ENCODE measurements at regions not wholly inside any gene's neighbourhood (a gene's known extent, or its start where the extent isn't known, plus 50 kb on each side); places are given as distances from the start of the nearest gene placed in this dataset.

- H3K27ac ChIP-seq (ENCODE audit: insufficient read depth, low read length, poor library complexity, severe bottlenecking): no peak overlapping the region
- Mint-ChIP-seq H3K27me3 (no peaks in the 10 kb centered on the region), H3K4me1 (no peaks in the 10 kb centered on the region), H3K4me3 (no peak overlapping the region), H3K9me3 (peaks cover 0 to 9% (median 3%) of the 10 kb centered on the region in 7 donors), H3K27ac (no peak overlapping the region), H3K36me3 (no peaks in the 10 kb centered on the region)
- H3K4me1 ChIP-seq (ENCODE audit: control insufficient read depth, insufficient read depth, low read length, poor library complexity, severe bottlenecking): no peaks in the 10 kb centered on the region
- no peaks in the 10 kb centered on the region for H3K9me3 ChIP-seq (ENCODE audit: control insufficient read depth in 2 of 2, low read length in 2 of 2)
- DNase-seq (no peak), ATAC-seq (ENCODE audit: low read depth in 2 of 2) (no peak)
- no peaks in the 10 kb centered on the region for H3K36me3 ChIP-seq (ENCODE audit: control insufficient read depth, insufficient read depth, low read length)
- no peaks in the 10 kb centered on the region for H3K27me3 ChIP-seq (ENCODE audit: control insufficient read depth, insufficient read depth, low read length)
- H3K4me3 ChIP-seq (ENCODE audit: low read depth, low read length): no peak overlapping the region
These were observed 643.5 kb upstream of the SOX9 start for GRCh38 chr17:71477356-71477755.

GRCh38 chr17:71480099-71480498 lies 640.7 kb upstream of the SOX9 start:
- Mint-ChIP-seq H3K27me3 (no peaks in the 10 kb centered on the region), H3K4me1 (no peaks in the 10 kb centered on the region), H3K9me3 (peaks cover 0 to 14% (median 2%) of the 10 kb centered on the region in 7 donors), H3K4me3 (no peak overlapping the region), H3K27ac (no peak overlapping the region), H3K36me3 (no peaks in the 10 kb centered on the region)
- no peak overlapping the region for H3K4me3 ChIP-seq (ENCODE audit: low read depth, low read length)
- no peaks in the 10 kb centered on the region for H3K36me3 ChIP-seq (ENCODE audit: control insufficient read depth, insufficient read depth, low read length)
- H3K27me3 ChIP-seq (ENCODE audit: control insufficient read depth, insufficient read depth, low read length): no peaks in the 10 kb centered on the region
- H3K9me3 ChIP-seq (ENCODE audit: control insufficient read depth in 2 of 2, low read length in 2 of 2): no peaks in the 10 kb centered on the region
- DNase-seq (no peak), ATAC-seq (ENCODE audit: low read depth in 2 of 2) (no peak)
- H3K4me1 ChIP-seq (ENCODE audit: control insufficient read depth, insufficient read depth, low read length, poor library complexity, severe bottlenecking): no peaks in the 10 kb centered on the region
- H3K27ac ChIP-seq (ENCODE audit: insufficient read depth, low read length, poor library complexity, severe bottlenecking): no peak overlapping the region

- Mint-ChIP-seq H3K27me3 (no peaks in the 10 kb centered on the region), H3K36me3 (no peaks in the 10 kb centered on the region), H3K4me3 (no peak overlapping the region), H3K27ac (no peak overlapping the region), H3K4me1 (no peaks in the 10 kb centered on the region), H3K9me3 (peaks cover 0 to 10% (median 2%) of the 10 kb centered on the region in 7 donors)
- H3K4me3 ChIP-seq (ENCODE audit: low read depth, low read length): no peak overlapping the region
- no peaks in the 10 kb centered on the region for H3K36me3 ChIP-seq (ENCODE audit: control insufficient read depth, insufficient read depth, low read length)
- H3K9me3 ChIP-seq (ENCODE audit: control insufficient read depth in 2 of 2, low read length in 2 of 2): no peaks in the 10 kb centered on the region
- no peaks in the 10 kb centered on the region for H3K4me1 ChIP-seq (ENCODE audit: control insufficient read depth, insufficient read depth, low read length, poor library complexity, severe bottlenecking)
- no peaks in the 10 kb centered on the region for H3K27me3 ChIP-seq (ENCODE audit: control insufficient read depth, insufficient read depth, low read length)
- no peak overlapping the region for H3K27ac ChIP-seq (ENCODE audit: insufficient read depth, low read length, poor library complexity, severe bottlenecking)
- ATAC-seq (ENCODE audit: low read depth in 2 of 2) (no peak), DNase-seq (no peak)
These were observed 638.2 kb upstream of the SOX9 start for GRCh38 chr17:71482625-71483024.

DNA sequence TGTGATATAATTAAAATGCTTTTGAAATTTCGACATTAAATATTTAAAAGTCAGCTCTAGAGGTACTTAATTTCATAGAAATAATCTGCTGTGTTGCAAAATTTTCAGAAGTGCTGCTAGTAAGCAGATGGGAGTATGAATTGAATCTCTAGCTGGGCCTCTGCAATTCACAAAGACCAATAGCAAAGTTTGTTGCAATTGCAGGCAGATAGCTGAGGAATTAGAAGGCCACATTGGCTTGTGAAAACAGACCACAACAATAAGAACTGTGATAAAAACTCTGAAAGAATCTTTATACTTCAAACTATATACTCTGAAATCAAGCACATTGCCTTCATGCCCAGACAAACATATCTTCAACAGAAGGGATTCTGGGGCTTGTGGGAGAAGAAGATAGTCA lies 636.3 kb upstream of the SOX9 start:
- DNase-seq: no peak
- no peak for ATAC-seq (ENCODE audit: low read depth in 2 of 2)
- Histone ChIP-seq H3K4me1 (ENCODE audit: control insufficient read depth, insufficient read depth, low read length, poor library complexity, severe bottlenecking) (no peaks in the 10 kb centered on the region), H3K27ac (ENCODE audit: insufficient read depth, low read length, poor library complexity, severe bottlenecking) (no peak overlapping the region), H3K9me3 (ENCODE audit: control insufficient read depth in 2 of 2, low read length in 2 of 2) (no peaks in the 10 kb centered on the region), H3K36me3 (ENCODE audit: control insufficient read depth, insufficient read depth, low read length) (no peaks in the 10 kb centered on the region), H3K4me3 (ENCODE audit: low read depth, low read length) (no peak overlapping the region), H3K27me3 (ENCODE audit: control insufficient read depth, insufficient read depth, low read length) (no peaks in the 10 kb centered on the region)
- Mint-ChIP-seq H3K36me3 (no peaks in the 10 kb centered on the region), H3K4me3 (no peak overlapping the region), H3K27me3 (no peaks in the 10 kb centered on the region), H3K4me1 (no peaks in the 10 kb centered on the region), H3K9me3 (peaks cover 0 to 7% (median 2%) of the 10 kb centered on the region in 7 donors), H3K27ac (no peak overlapping the region)

DNA sequence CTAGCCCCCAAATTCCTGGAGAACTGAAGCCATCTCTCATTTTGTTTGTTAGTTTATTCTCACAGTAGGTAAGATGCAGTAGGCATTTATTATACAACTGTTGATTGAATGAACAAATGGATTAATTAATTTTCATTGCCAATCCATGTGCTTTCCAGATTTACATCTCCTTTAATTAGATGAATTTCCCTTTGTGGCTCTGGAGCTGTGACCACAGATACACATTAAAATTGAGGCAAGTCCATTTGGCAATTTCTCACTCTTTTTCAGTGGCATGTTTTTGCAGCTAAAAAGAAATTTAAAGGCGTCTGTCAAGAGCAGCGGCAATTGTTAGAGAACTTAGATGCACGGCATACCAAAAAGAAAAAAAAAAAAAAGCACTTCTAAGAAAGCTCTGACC lies 635.4 kb upstream of the SOX9 start:
- DNase-seq: no peak
- peaks cover 0 to 4% (median 3%) of the 10 kb centered on the region in 7 donors for H3K9me3 Mint-ChIP-seq
- no peaks in the 10 kb centered on the region for H3K27me3 Mint-ChIP-seq
- no peaks in the 10 kb centered on the region for H3K36me3 ChIP-seq (ENCODE audit: control insufficient read depth, insufficient read depth, low read length)
- no peak overlapping the region for H3K4me3 ChIP-seq (ENCODE audit: low read depth, low read length)
- H3K27ac ChIP-seq (ENCODE audit: insufficient read depth, low read length, poor library complexity, severe bottlenecking): no peak overlapping the region
- no peak overlapping the region for H3K4me3 Mint-ChIP-seq
- H3K36me3 Mint-ChIP-seq: no peaks in the 10 kb centered on the region
- H3K27me3 ChIP-seq (ENCODE audit: control insufficient read depth, insufficient read depth, low read length): no peaks in the 10 kb centered on the region
- no peak overlapping the region for H3K27ac Mint-ChIP-seq
- ATAC-seq (ENCODE audit: low read depth in 2 of 2): no peak
- no peaks in the 10 kb centered on the region for H3K4me1 Mint-ChIP-seq
- H3K4me1 ChIP-seq (ENCODE audit: control insufficient read depth, insufficient read depth, low read length, poor library complexity, severe bottlenecking): no peaks in the 10 kb centered on the region
- no peaks in the 10 kb centered on the region for H3K9me3 ChIP-seq (ENCODE audit: control insufficient read depth in 2 of 2, low read length in 2 of 2)

DNA sequence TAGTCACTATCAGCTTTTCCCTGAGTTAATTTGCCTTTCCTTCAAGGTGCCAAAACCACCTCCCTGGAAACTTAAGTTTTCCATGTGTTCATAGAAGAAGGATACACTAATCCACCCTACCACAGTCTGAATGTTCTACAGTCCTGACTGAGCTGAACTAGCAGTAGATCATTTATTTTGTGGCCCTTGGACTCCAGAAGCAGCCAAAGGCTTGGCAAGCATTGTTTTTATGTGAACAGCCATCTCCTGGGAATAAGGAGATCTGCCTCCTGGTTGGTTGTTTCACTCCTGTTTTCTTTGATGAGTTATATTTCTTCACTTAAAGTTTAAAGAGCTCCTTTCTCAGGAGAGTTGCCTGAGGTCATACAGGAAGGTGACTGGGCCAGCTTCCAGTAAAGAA lies 634.6 kb upstream of the SOX9 start:
- Mint-ChIP-seq H3K9me3 (peaks cover 0 to 5% (median 2%) of the 10 kb centered on the region in 7 donors), H3K27me3 (no peaks in the 10 kb centered on the region), H3K4me3 (no peak overlapping the region), H3K36me3 (no peaks in the 10 kb centered on the region), H3K4me1 (no peaks in the 10 kb centered on the region), H3K27ac (no peak overlapping the region)
- Histone ChIP-seq H3K27ac (ENCODE audit: insufficient read depth, low read length, poor library complexity, severe bottlenecking) (no peak overlapping the region), H3K4me3 (ENCODE audit: low read depth, low read length) (no peak overlapping the region), H3K36me3 (ENCODE audit: control insufficient read depth, insufficient read depth, low read length) (no peaks in the 10 kb centered on the region), H3K9me3 (ENCODE audit: control insufficient read depth in 2 of 2, low read length in 2 of 2) (no peaks in the 10 kb centered on the region), H3K4me1 (ENCODE audit: control insufficient read depth, insufficient read depth, low read length, poor library complexity, severe bottlenecking) (no peaks in the 10 kb centered on the region), H3K27me3 (ENCODE audit: control insufficient read depth, insufficient read depth, low read length) (no peaks in the 10 kb centered on the region)
- DNase-seq (no peak), ATAC-seq (ENCODE audit: low read depth in 2 of 2) (no peak)

DNA sequence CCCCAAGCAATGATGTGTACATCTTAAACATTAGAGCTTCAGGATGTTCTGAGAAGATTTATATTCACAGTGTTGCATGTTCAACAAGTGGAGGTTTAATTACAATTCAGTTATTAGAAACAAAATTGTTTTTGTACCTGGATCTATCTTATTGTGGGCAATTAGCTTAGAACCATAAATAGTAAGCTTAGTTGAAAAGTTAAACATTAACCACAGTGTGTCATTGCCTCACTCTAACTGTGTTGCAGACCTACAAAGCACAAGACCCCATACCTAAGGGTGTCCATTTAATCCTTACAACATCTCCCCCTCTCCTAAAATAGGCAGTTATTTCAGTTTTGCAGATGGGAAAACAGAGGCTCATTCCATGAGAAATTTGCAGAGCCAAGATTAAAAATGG lies 632.0 kb upstream of the SOX9 start:
- Histone ChIP-seq H3K27ac (ENCODE audit: insufficient read depth, low read length, poor library complexity, severe bottlenecking) (no peak overlapping the region), H3K4me3 (ENCODE audit: low read depth, low read length) (no peak overlapping the region), H3K4me1 (ENCODE audit: control insufficient read depth, insufficient read depth, low read length, poor library complexity, severe bottlenecking) (no peaks in the 10 kb centered on the region), H3K36me3 (ENCODE audit: control insufficient read depth, insufficient read depth, low read length) (no peaks in the 10 kb centered on the region), H3K9me3 (ENCODE audit: control insufficient read depth in 2 of 2, low read length in 2 of 2) (no peaks in the 10 kb centered on the region), H3K27me3 (ENCODE audit: control insufficient read depth, insufficient read depth, low read length) (no peaks in the 10 kb centered on the region)
- Mint-ChIP-seq H3K27ac (no peak overlapping the region), H3K27me3 (no peaks in the 10 kb centered on the region), H3K9me3 (peaks cover 0 to 10% (median 3%) of the 10 kb centered on the region in 7 donors), H3K36me3 (no peaks in the 10 kb centered on the region), H3K4me1 (no peaks in the 10 kb centered on the region), H3K4me3 (no peak overlapping the region)
- ATAC-seq (ENCODE audit: low read depth in 2 of 2): no peak
- DNase-seq: no peak

- H3K27ac ChIP-seq (ENCODE audit: insufficient read depth, low read length, poor library complexity, severe bottlenecking): no peak overlapping the region
- H3K36me3 ChIP-seq (ENCODE audit: control insufficient read depth, insufficient read depth, low read length): no peaks in the 10 kb centered on the region
- no peaks in the 10 kb centered on the region for H3K9me3 ChIP-seq (ENCODE audit: control insufficient read depth in 2 of 2, low read length in 2 of 2)
- Mint-ChIP-seq H3K27me3 (no peaks in the 10 kb centered on the region), H3K4me1 (no peaks in the 10 kb centered on the region), H3K9me3 (peaks cover 0 to 11% (median 5%) of the 10 kb centered on the region in 7 donors), H3K27ac (no peak overlapping the region), H3K36me3 (no peaks in the 10 kb centered on the region), H3K4me3 (no peak overlapping the region)
- no peak for DNase-seq
- H3K4me3 ChIP-seq (ENCODE audit: low read depth, low read length): no peak overlapping the region
- no peaks in the 10 kb centered on the region for H3K27me3 ChIP-seq (ENCODE audit: control insufficient read depth, insufficient read depth, low read length)
- H3K4me1 ChIP-seq (ENCODE audit: control insufficient read depth, insufficient read depth, low read length, poor library complexity, severe bottlenecking): no peaks in the 10 kb centered on the region
- ATAC-seq (ENCODE audit: low read depth in 2 of 2): no peak
These were observed 626.6 kb upstream of the SOX9 start for GRCh38 chr17:71494062-71494855.
